K562 (cell line): ENCODE measurements at regions not wholly inside any gene's neighbourhood (a gene's known extent, or its start where the extent isn't known, plus 50 kb on each side); places are given as distances from the start of the nearest gene placed in this dataset.
A peak's percentile ranks its signal among the peaks of the same experiment; 100 is the strongest.

Source experiments
- ATAC-seq: fragments of 200-7000 bp; cut with Tn5 transposase; 3 replicates; pipeline ENCODE4 v1.9.1; 2020; ENCODE audit warnings: moderate library complexity
- BruUV-seq: library from RNA; stranded (reverse); fragments of 400-500 nt; replicated peaks from 2 replicates; lab custom pipeline; 2021; lab: Mats Ljungman, UMichigan
- CTCF ChIA-PET: fragments of 300-600 bp; formaldehyde crosslinking; extraction: SDS; loops from one replicate; lab custom pipeline; 2021; ENCODE audit warnings: low intra/inter-chr PET ratio; lab: Yijun Ruan, JAX
- POLR2A ChIA-PET: fragments of 300-600, 350-650 bp; sonication (Branson Sonifier 250); formaldehyde crosslinking; extraction: SDS; loops from one replicate; lab custom pipeline; 2021; ENCODE audit warnings: antibody characterized with exemption, inconsistent platforms; lab: Yijun Ruan, JAX
- DNase-seq, 4 experiments: peaks; one replicate each; pipeline versions ENCODE4 v3.0.0 to v3.0.0-alpha.2; 2011 to 2018; ENCODE audit warnings: low spot score in 3 of 4, mixed read lengths in 3 of 4; ENCODE audit errors: extremely low read depth in 1 of 4
- FAIRE-seq: peaks from 2 replicates; lab custom pipeline; 2011; peaks lifted over from hg19 to GRCh38; lab: Jason Lieb, UNC
- H2AFZ ChIP-seq: 2 replicates; pipeline ENCODE4 v1.6.0; 2011; ENCODE audit warnings: low read depth, low read length, control low read depth, inconsistent platforms
- H3K27ac ChIP-seq: fragments of 200-600 bp; 3 replicates; pipeline ENCODE4 v1.8.0; 2011; ENCODE audit warnings: low read depth, mild to moderate bottlenecking, control low read depth, inconsistent platforms, low read length, moderate library complexity, mixed read lengths; ENCODE audit errors: extremely low read depth
- H3K27me3 ChIP-seq, 2 experiments: fragments of 300-600 bp in 1 of 2; 2 replicates in 1 of 2; 3 replicates in 1 of 2; pipeline versions ENCODE4 v1.6.0 to v1.8.0; 2011; ENCODE audit warnings: inconsistent platforms in 2 of 2, low read length in 2 of 2, mild to moderate bottlenecking in 1 of 2, mixed read lengths in 1 of 2, moderate library complexity in 1 of 2; ENCODE audit not compliant: control insufficient read depth in 2 of 2, insufficient read depth in 2 of 2
- H3K36me3 ChIP-seq: fragments of 300-600 bp; 3 replicates; pipeline ENCODE4 v1.8.0; 2011; ENCODE audit warnings: mild to moderate bottlenecking, low read length, inconsistent platforms; ENCODE audit not compliant: control insufficient read depth, insufficient read depth
- H3K4me1 ChIP-seq, 2 experiments: fragments of 200-600 bp in 1 of 2; replicated peaks in 1 of 2; 2 replicates in 1 of 2; 3 replicates in 1 of 2; pipeline versions ENCODE4 v1.5.1 to v1.8.0; 2011; ENCODE audit warnings: inconsistent platforms in 2 of 2, low read length in 2 of 2, mild to moderate bottlenecking in 1 of 2, mixed read lengths in 1 of 2, moderate library complexity in 1 of 2; ENCODE audit not compliant: control insufficient read depth in 2 of 2, insufficient read depth in 2 of 2
- H3K4me2 ChIP-seq: 2 replicates; pipeline ENCODE4 v1.6.1; 2011; ENCODE audit warnings: low read length, control low read depth, inconsistent platforms, mixed read lengths; ENCODE audit not compliant: insufficient read depth
- H3K4me3 ChIP-seq: fragments of 200-600 bp; sonication (generic), shearing (Covaris generic); 2 replicates; pipeline ENCODE4 v1.5.1; 2016; ENCODE audit warnings: control low read depth, inconsistent platforms
- H3K79me2 ChIP-seq: fragments of 200-600 bp; 3 replicates; pipeline ENCODE4 v1.8.0; 2011; ENCODE audit warnings: low read length, inconsistent platforms; ENCODE audit not compliant: control insufficient read depth, insufficient read depth
- H3K9ac ChIP-seq, 2 experiments: 2 replicates each; pipeline versions ENCODE4 v1.6.0 to v1.6.1; 2011; ENCODE audit warnings: low read depth in 2 of 2, low read length in 2 of 2, control low read depth in 1 of 2, inconsistent platforms in 1 of 2, mild to moderate bottlenecking in 1 of 2, mixed read lengths in 1 of 2; ENCODE audit not compliant: insufficient read depth in 1 of 2
- H3K9me1 ChIP-seq: one replicate; pipeline ENCODE4 v1.6.0; 2011; ENCODE audit warnings: inconsistent platforms, mild to moderate bottlenecking, low read length, moderate library complexity; ENCODE audit not compliant: control insufficient read depth, insufficient read depth
- H3K9me3 ChIP-seq: replicated peaks from 2 replicates; pipeline ENCODE4 v1.5.1; 2011; ENCODE audit warnings: low read depth, low read length, inconsistent platforms; ENCODE audit not compliant: control insufficient read depth, insufficient read depth
- H4K20me1 ChIP-seq: replicated peaks from 2 replicates; pipeline ENCODE4 v1.6.1; 2011; ENCODE audit warnings: low read length, inconsistent platforms, mixed read lengths; ENCODE audit not compliant: control insufficient read depth, insufficient read depth
- CBX1 ChIP-seq: sonication (generic); IDR thresholded peaks from 2 replicates; pipeline ENCODE4 v1.6.1; 2016; ENCODE audit warnings: antibody characterized with exemption, low read depth, mild to moderate bottlenecking
- L3MBTL2 ChIP-seq: fragments of 450-650 bp; IDR thresholded peaks from 2 replicates; pipeline ENCODE4 v1.6.1; 2016; ENCODE audit warnings: mild to moderate bottlenecking, moderate library complexity
- RBBP5 ChIP-seq: fragments of 200-600 bp; sonication (generic); IDR thresholded peaks from 2 replicates; pipeline ENCODE4 v1.6.1; 2012; ENCODE audit warnings: borderline replicate concordance, mild to moderate bottlenecking, low read length, control low read depth, inconsistent platforms; ENCODE audit not compliant: insufficient read depth, poor library complexity, severe bottlenecking
- WGBS: fragments of 100-300 bp; shearing (Covaris generic); methylation state at CpG from one replicate; pipeline ENCODE4 v1.1.6; 2016; ENCODE audit warnings: low coverage, mixed read lengths; ENCODE audit not compliant: insufficient coverage; ENCODE audit errors: missing lambda C conversion rate; 5-methylcytosine and 5-hydroxymethylcytosine counted together
- in situ Hi-C: fragments of 300-500 bp; cut with MboI; formaldehyde crosslinking; loops from 4 replicates; pipeline ENCODE4 v1.15.0; 2018; ENCODE audit warnings: inconsistent platforms, mixed read lengths
- intact Hi-C: fragments of 100-400 bp; cut with micrococcal nuclease; formaldehyde crosslinking; loops from 2 replicates; pipeline ENCODE4 v1.14.2; 2022
- TF ChIP-seq, protein P1 (sequence below), 2 experiments: fragments of 450-650 bp; IDR thresholded peaks; 2 replicates each; pipeline ENCODE4 v1.6.1; 2018; ENCODE audit warnings: mild to moderate bottlenecking in 2 of 2, low read depth in 1 of 2; ENCODE audit not compliant: partially characterized antibody in 2 of 2
- TF ChIP-seq, protein P2 (sequence below): fragments of 250-450 bp; sonication (Bioruptor Pico); IDR thresholded peaks from 2 replicates; pipeline ENCODE4 v1.4.0; 2020; ENCODE audit warnings: mild to moderate bottlenecking
- TF ChIP-seq, protein P3 (sequence below): sonication (generic); formaldehyde crosslinking; IDR thresholded peaks from 2 replicates; pipeline ENCODE4 v1.8.0; 2022; ENCODE audit warnings: missing genetic modification reagents, mild to moderate bottlenecking, moderate library complexity, borderline replicate concordance

DNA sequence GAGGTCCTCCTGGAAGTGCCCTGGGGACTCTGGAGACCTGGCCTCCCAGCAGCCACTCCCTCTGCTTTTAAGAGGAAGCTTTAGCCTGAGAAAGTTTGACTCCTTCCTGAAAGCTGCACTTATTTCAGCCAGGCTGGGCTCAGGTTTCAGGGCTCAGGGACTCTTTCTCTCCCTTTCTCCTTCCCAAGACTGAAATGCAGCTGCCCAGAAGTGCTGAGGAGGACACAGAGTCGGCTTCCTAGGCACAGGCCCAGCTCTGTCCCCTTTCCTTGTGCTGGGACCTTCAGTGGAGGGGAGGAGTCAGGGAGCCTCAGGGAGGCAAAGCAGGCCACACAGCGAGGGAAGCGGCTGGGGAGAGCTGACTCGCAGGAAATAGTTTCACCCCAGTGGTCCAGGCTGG lies 137.3 kb downstream of the NAV1 start:
- POLR2A ChIA-PET, result interaction anchor here (0.6 to 2.6 kb wide), 9 partner anchors 9 to 116 kb away, joined by 3 to 11 read pairs (median 4); no protein-coding TSS in a partner anchor
- H3K36me3 ChIP-seq, result no peaks in the 10 kb centered on the region
- no peak overlapping the region for H3K4me2 ChIP-seq
- in situ Hi-C loops, result no loop called here
- no peaks in the 10 kb centered on the region for H3K9me1 ChIP-seq
- H4K20me1 ChIP-seq, result no peaks in the 10 kb centered on the region
- H3K27ac ChIP-seq, result no peak overlapping the region
- H3K27me3 ChIP-seq, result 0 out of 5 replicates have a peak, but pooled peaks cover 0 to 3% of the 10 kb centered on the region in 2 experiments
- WGBS, result 15% methylated on average over 4 of the region's 4 CpGs
- no peaks in the 10 kb centered on the region; the same call in 1 of the 2 replicates for H3K9me3 ChIP-seq
- H3K79me2 ChIP-seq, result no peaks in the 10 kb centered on the region; the same call in 2 of the 3 replicates
- no TSS peak for BruUV-seq
- intact Hi-C loops, result no loop called here
- H3K4me1 ChIP-seq, result peaks cover 3 to 18% of the 10 kb centered on the region in 2 experiments; a peak in 4 of 5 replicates
- no peak for FAIRE-seq
- peak in 1 of 4 experiments; percentile 28 for DNase-seq
- H2AFZ ChIP-seq, result peak overlapping the region; percentile 11; the same call in 1 of the 2 replicates
- peak; percentile 67 for ATAC-seq
- H3K4me3 ChIP-seq, result no peak overlapping the region
- peak overlapping the region in 1 of 2 experiments; percentile 57; a peak in 2 of 4 replicates for H3K9ac ChIP-seq
- CTCF ChIA-PET, result no interaction called here
- TF ChIP-seq CBX1 (no peak), L3MBTL2 (no peak), RBBP5 (peak; percentile 0)
- TF ChIP-seq, protein P1, sequence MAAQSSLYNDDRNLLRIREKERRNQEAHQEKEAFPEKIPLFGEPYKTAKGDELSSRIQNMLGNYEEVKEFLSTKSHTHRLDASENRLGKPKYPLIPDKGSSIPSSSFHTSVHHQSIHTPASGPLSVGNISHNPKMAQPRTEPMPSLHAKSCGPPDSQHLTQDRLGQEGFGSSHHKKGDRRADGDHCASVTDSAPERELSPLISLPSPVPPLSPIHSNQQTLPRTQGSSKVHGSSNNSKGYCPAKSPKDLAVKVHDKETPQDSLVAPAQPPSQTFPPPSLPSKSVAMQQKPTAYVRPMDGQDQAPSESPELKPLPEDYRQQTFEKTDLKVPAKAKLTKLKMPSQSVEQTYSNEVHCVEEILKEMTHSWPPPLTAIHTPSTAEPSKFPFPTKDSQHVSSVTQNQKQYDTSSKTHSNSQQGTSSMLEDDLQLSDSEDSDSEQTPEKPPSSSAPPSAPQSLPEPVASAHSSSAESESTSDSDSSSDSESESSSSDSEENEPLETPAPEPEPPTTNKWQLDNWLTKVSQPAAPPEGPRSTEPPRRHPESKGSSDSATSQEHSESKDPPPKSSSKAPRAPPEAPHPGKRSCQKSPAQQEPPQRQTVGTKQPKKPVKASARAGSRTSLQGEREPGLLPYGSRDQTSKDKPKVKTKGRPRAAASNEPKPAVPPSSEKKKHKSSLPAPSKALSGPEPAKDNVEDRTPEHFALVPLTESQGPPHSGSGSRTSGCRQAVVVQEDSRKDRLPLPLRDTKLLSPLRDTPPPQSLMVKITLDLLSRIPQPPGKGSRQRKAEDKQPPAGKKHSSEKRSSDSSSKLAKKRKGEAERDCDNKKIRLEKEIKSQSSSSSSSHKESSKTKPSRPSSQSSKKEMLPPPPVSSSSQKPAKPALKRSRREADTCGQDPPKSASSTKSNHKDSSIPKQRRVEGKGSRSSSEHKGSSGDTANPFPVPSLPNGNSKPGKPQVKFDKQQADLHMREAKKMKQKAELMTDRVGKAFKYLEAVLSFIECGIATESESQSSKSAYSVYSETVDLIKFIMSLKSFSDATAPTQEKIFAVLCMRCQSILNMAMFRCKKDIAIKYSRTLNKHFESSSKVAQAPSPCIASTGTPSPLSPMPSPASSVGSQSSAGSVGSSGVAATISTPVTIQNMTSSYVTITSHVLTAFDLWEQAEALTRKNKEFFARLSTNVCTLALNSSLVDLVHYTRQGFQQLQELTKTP (IDR thresholded peaks at IDR 0.05; ENCODE audit: low read depth in 1 of 2, partially characterized antibody in 2 of 2), result peak in 1 of 2 experiments; percentile 91
- TF ChIP-seq, protein P2, sequence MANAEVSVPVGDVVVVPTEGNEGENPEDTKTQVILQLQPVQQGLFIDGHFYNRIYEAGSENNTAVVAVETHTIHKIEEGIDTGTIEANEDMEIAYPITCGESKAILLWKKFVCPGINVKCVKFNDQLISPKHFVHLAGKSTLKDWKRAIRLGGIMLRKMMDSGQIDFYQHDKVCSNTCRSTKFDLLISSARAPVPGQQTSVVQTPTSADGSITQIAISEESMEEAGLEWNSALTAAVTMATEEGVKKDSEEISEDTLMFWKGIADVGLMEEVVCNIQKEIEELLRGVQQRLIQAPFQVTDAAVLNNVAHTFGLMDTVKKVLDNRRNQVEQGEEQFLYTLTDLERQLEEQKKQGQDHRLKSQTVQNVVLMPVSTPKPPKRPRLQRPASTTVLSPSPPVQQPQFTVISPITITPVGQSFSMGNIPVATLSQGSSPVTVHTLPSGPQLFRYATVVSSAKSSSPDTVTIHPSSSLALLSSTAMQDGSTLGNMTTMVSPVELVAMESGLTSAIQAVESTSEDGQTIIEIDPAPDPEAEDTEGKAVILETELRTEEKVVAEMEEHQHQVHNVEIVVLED, result no peak
- TF ChIP-seq, protein P3, sequence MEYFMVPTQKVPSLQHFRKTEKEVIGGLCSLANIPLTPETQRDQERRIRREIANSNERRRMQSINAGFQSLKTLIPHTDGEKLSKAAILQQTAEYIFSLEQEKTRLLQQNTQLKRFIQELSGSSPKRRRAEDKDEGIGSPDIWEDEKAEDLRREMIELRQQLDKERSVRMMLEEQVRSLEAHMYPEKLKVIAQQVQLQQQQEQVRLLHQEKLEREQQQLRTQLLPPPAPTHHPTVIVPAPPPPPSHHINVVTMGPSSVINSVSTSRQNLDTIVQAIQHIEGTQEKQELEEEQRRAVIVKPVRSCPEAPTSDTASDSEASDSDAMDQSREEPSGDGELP (CRISPR knock-in tag), result 0 out of 2 replicates have a peak, but pooled peaks have one; percentile 16
